GM12878 (cell line): ENCODE measurements at regions not wholly inside any gene's neighbourhood (a gene's known extent, or its start where the extent isn't known, plus 50 kb on each side); places are given as distances from the start of the nearest gene placed in this dataset.

Experiments used
- BRCA1 ChIP-seq: IDR thresholded peaks from 2 replicates; pipeline ENCODE4 v1.6.1; 2011; ENCODE audit warnings: low read depth, low read length, improper control_type of control experiment
- CEBPB ChIP-seq, 2 experiments: fragments of 150-350 bp in 1 of 2; IDR thresholded peaks; 2 replicates each; pipeline ENCODE4 v1.6.1; 2012 to 2014; ENCODE audit warnings: low read depth in 2 of 2, low read length in 2 of 2, borderline replicate concordance in 1 of 2, inconsistent platforms in 1 of 2
- EGR1 ChIP-seq, 2 experiments: IDR thresholded peaks; 1 replicate in 1 of 2; 2 replicates in 1 of 2; pipeline ENCODE4 v1.6.1; 2011 to 2012; ENCODE audit warnings: low read depth in 2 of 2, low read length in 2 of 2, borderline replicate concordance in 1 of 2, mild to moderate bottlenecking in 1 of 2, moderate library complexity in 1 of 2
- IRF4 ChIP-seq: IDR thresholded peaks from 2 replicates; pipeline ENCODE4 v1.6.1; 2011; ENCODE audit warnings: low read depth, low read length
- KAT2A ChIP-seq: conservative IDR thresholded peaks from 2 replicates; pipeline ENCODE4 v1.6.1; 2011; ENCODE audit warnings: low read depth, low read length; ENCODE audit not compliant: control insufficient read depth
- RFX5 ChIP-seq: IDR thresholded peaks from 2 replicates; pipeline ENCODE4 v1.6.1; 2011; ENCODE audit warnings: low read depth, low read length, improper control_type of control experiment
- SMAD1 ChIP-seq: fragments of 450-650 bp; IDR thresholded peaks from 2 replicates; pipeline ENCODE4 v1.6.1; 2018; ENCODE audit warnings: mild to moderate bottlenecking, low read depth; ENCODE audit not compliant: partially characterized antibody
- TCF12 ChIP-seq: IDR thresholded peaks from 2 replicates; pipeline ENCODE4 v1.6.1; 2011; ENCODE audit warnings: low read depth, mild to moderate bottlenecking, low read length
- TF ChIP-seq, protein P1 (sequence below), 3 experiments: IDR thresholded peaks in 2 of 3; conservative IDR thresholded peaks in 1 of 3; 2 replicates each; pipeline ENCODE4 v1.5.1; 2011; ENCODE audit warnings: low read depth in 3 of 3, low read length in 3 of 3, mild to moderate bottlenecking in 3 of 3, control low read depth in 2 of 3, moderate library complexity in 2 of 3, inconsistent platforms in 1 of 3, mixed read lengths in 1 of 3; ENCODE audit not compliant: control insufficient read depth in 2 of 3, insufficient read depth in 1 of 3; ENCODE audit errors: extremely low read depth in 1 of 3
- TF ChIP-seq, protein P2 (sequence below): IDR thresholded peaks from 2 replicates; pipeline ENCODE4 v1.6.1; 2011; ENCODE audit warnings: low read depth, mild to moderate bottlenecking, low read length, moderate library complexity, borderline replicate concordance; ENCODE audit errors: extremely low read depth

GRCh38 chr14:101352567-101352966 lies 208.7 kb upstream of the DIO3 start:
- TF ChIP-seq, protein P1, sequence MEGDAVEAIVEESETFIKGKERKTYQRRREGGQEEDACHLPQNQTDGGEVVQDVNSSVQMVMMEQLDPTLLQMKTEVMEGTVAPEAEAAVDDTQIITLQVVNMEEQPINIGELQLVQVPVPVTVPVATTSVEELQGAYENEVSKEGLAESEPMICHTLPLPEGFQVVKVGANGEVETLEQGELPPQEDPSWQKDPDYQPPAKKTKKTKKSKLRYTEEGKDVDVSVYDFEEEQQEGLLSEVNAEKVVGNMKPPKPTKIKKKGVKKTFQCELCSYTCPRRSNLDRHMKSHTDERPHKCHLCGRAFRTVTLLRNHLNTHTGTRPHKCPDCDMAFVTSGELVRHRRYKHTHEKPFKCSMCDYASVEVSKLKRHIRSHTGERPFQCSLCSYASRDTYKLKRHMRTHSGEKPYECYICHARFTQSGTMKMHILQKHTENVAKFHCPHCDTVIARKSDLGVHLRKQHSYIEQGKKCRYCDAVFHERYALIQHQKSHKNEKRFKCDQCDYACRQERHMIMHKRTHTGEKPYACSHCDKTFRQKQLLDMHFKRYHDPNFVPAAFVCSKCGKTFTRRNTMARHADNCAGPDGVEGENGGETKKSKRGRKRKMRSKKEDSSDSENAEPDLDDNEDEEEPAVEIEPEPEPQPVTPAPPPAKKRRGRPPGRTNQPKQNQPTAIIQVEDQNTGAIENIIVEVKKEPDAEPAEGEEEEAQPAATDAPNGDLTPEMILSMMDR (IDR thresholded peaks at IDR 0.05 in 2 of 3, conservative IDR thresholded peaks at IDR 0.05 in 1 of 3; ENCODE audit: control insufficient read depth in 2 of 3, extremely low read depth in 1 of 3, insufficient read depth in 1 of 3, low read depth in 3 of 3, low read length in 3 of 3): no peak
- TF ChIP-seq BRCA1 (no peak), IRF4 (no peak), TCF12 (no peak), EGR1 (IDR thresholded peaks at IDR 0.05; ENCODE audit: borderline replicate concordance in 1 of 2, low read depth in 2 of 2, low read length in 2 of 2) (no peak), KAT2A (no peak), SMAD1 (no peak), CEBPB (IDR thresholded peaks at IDR 0.05; ENCODE audit: borderline replicate concordance in 1 of 2, low read depth in 2 of 2, low read length in 2 of 2) (no peak), RFX5 (no peak)
- TF ChIP-seq, protein P2, sequence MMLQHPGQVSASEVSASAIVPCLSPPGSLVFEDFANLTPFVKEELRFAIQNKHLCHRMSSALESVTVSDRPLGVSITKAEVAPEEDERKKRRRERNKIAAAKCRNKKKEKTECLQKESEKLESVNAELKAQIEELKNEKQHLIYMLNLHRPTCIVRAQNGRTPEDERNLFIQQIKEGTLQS: no peak
